Stomach (tissue), 8 donors: ENCODE measurements at regions not wholly inside any gene's neighbourhood (a gene's known extent, or its start where the extent isn't known, plus 50 kb on each side); places are given as distances from the start of the nearest gene placed in this dataset.
A peak's percentile ranks its signal among the peaks of the same experiment; 100 is the strongest.
"Not testable (repeated sequence)": the region's sequence is repeated elsewhere in the genome, so short reads cannot be mapped to it uniquely, and the experiment has no call there.

Experiments used
- DNase-seq, 2 donors: peaks; one replicate each; pipeline versions ENCODE4 v3.0.0 to v3.0.0-alpha.2; 2013 to 2019
- H3K27ac ChIP-seq, 5 donors: fragments of 200-600 bp in 4 of 5; sonication (generic) in 4 of 5; one replicate each; pipeline ENCODE4 v1.5.1; 2013 to 2019; ENCODE audit warnings: mild to moderate bottlenecking in 1 of 5, moderate library complexity in 1 of 5
- H3K27me3 ChIP-seq, 3 donors: fragments of 200-600 bp; sonication (generic); one replicate each; pipeline ENCODE4 v1.5.1; 2017 to 2019; ENCODE audit warnings: mixed run types in 1 of 3
- H3K36me3 ChIP-seq, 4 donors: fragments of 200-600 bp; sonication (generic); 1 replicate in 3 of 4; 2 replicates in 1 of 4; pipeline ENCODE4 v1.5.1; 2016 to 2019
- H3K4me1 ChIP-seq, 4 donors: fragments of 200-600 bp; sonication (generic); one replicate each; pipeline ENCODE4 v1.5.1; 2016 to 2019
- H3K4me3 ChIP-seq, 4 donors: fragments of 200-600 bp; sonication (generic) in 3 of 4; one replicate each; pipeline ENCODE4 v1.5.1; 2016 to 2019; ENCODE audit warnings: mild to moderate bottlenecking in 1 of 4
- H3K9me3 ChIP-seq, 4 donors: fragments of 200-600 bp; sonication (generic); one replicate each; pipeline ENCODE4 v1.5.1; 2016 to 2019
- CTCF ChIP-seq, 7 experiments: fragments of 450-650 bp in 4 of 7; fragments of 200-600 bp in 3 of 7; sonication (generic) in 3 of 7; IDR thresholded peaks; one replicate each; pipeline ENCODE4 v1.5.1; 2016 to 2019; ENCODE audit warnings: antibody characterized with exemption in 7 of 7, control low read depth in 2 of 7, mild to moderate bottlenecking in 1 of 7
- EP300 ChIP-seq: sonication (generic); formaldehyde crosslinking; IDR thresholded peaks from one replicate; pipeline ENCODE4 v1.6.1; 2017; ENCODE audit warnings: antibody characterized with exemption
- POLR2A ChIP-seq, 4 donors: fragments of 450-650 bp; IDR thresholded peaks; one replicate each; pipeline ENCODE4 v1.6.1; 2016; ENCODE audit warnings: antibody characterized with exemption in 4 of 4, control low read depth in 2 of 4, mild to moderate bottlenecking in 1 of 4, moderate library complexity in 1 of 4
- POLR2AphosphoS5 ChIP-seq, 3 donors: sonication (generic); formaldehyde crosslinking; IDR thresholded peaks; one replicate each; pipeline ENCODE4 v1.6.1; 2016; ENCODE audit warnings: antibody characterized with exemption in 3 of 3
- WGBS, 5 donors: extraction: QIAGEN DNeasy Blood & Tissue Kit in 3 of 5; methylation state at CpG; one replicate each; pipeline versions ENCODE4 v1.1.5 to v1.1.7; 2013 to 2018; 5-methylcytosine and 5-hydroxymethylcytosine counted together
- intact Hi-C: fragments of 100-400 bp; cut with DNase I; formaldehyde crosslinking; loops from one replicate; pipeline ENCODE4 v1.15.1; 2023; ENCODE audit warnings: low total_unique reads
- donor health status: healthy with polysubstance abuse.
- donor health status: Bipolar disorder and iron deficiency.
- donor health status: healthy.

DNA sequence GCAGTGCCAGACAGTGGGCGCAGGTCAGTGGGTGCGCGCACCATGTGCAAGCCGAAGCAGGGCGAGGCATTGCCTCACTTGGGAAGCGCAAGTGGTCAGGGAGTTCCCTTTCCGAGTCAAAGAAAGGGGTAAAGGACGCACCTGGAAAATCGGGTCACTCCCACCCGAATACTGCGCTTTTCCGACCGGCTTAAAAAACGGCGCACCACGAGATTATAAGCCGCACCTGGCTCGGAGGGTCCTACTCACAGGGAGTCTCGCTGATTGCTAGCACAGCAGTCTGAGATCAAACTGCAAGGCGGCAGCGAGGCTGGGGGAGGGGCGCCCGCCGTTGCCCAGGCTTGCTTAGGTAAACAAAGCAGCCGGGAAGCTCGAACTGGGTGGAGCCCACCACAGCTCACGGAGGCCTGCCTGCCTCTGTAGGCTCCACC, 77.9 kb downstream of the NR4A2 start:
- intact Hi-C loops, H3K27me3 ChIP-seq, H3K9me3 ChIP-seq, H3K36me3 ChIP-seq, H3K4me1 ChIP-seq: not testable (repeated sequence)
- peak overlapping the region in 2 of 5 donors; percentile 20 to 35 for H3K27ac ChIP-seq
- peak overlapping the region; percentile 11 to 35 (median 26) for H3K4me3 ChIP-seq
- DNase-seq, result peak in 1 of 2 donors; percentile 7
- 50 to 70% (median 67%) methylated on average over 21 to 27 of the region's 27 CpGs for WGBS, 5 donors

DNA sequence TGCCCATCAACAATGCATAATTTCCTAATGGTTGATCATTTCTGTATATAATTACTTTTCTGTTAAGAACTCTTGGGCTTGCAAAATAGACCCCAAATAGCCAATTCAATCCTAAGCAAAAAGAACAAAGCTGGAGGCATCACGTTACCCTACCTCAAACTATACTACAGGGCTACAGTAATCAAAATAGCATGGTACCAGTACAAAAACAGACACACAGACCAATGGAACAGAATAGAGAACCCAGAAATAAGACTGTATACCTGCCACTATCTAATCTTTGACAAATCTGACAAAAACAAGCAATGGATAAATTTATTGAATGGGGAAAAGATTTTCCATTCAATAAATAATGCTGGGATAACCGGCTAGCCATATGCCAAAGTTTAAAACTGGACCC, 78.8 kb downstream of the NR4A2 start:
- no peak overlapping the region for H3K4me3 ChIP-seq

GRCh38 chr2:156242874-156243273, 89.6 kb downstream of the NR4A2 start:
- H3K9me3 ChIP-seq, result peaks cover 0 to 1% (median 0%) of the 10 kb centered on the region in 4 donors
- H3K4me1 ChIP-seq, result no peaks in the 10 kb centered on the region
- no peak overlapping the region for H3K27ac ChIP-seq
- no peak overlapping the region for H3K4me3 ChIP-seq
- 74 to 90% (median 85%) methylated on average over 1 of the region's 1 CpG for WGBS, 5 donors
- H3K27me3 ChIP-seq, result no peaks in the 10 kb centered on the region
- no peaks in the 10 kb centered on the region for H3K36me3 ChIP-seq
- TF ChIP-seq EP300 (no peak), CTCF (IDR thresholded peaks at IDR 0.05) (no peak)
- DNase-seq, result no peak
- intact Hi-C loops, result no loop called here

More for the DNA sequence above, 78.8 kb downstream of the NR4A2 start:
- no peaks in the 10 kb centered on the region for H3K27me3 ChIP-seq
- no peaks in the 10 kb centered on the region for H3K36me3 ChIP-seq
- H3K4me1 ChIP-seq, result no peaks in the 10 kb centered on the region
- WGBS, 5 donors, result 73 to 85% (median 80%) methylated on average over 2 of the region's 2 CpGs
- intact Hi-C loops, result no loop called here
- H3K9me3 ChIP-seq, result no peaks in the 10 kb centered on the region
- no peak for DNase-seq
- TF ChIP-seq EP300 (no peak), POLR2A (IDR thresholded peaks at IDR 0.05) (no peak), POLR2AphosphoS5 (IDR thresholded peaks at IDR 0.05) (no peak), CTCF (IDR thresholded peaks at IDR 0.05) (no peak)
- no peak overlapping the region for H3K27ac ChIP-seq

GRCh38 chr2:156237558-156237957, 95.0 kb downstream of the NR4A2 start:
- Histone ChIP-seq H3K9me3 (peaks cover 0 to 23% (median 0%) of the 10 kb centered on the region in 4 donors), H3K4me1 (no peaks in the 10 kb centered on the region), H3K36me3 (no peaks in the 10 kb centered on the region), H3K4me3 (no peak overlapping the region), H3K27me3 (no peaks in the 10 kb centered on the region), H3K27ac (no peak overlapping the region)
- TF ChIP-seq POLR2A (IDR thresholded peaks at IDR 0.05) (no peak), POLR2AphosphoS5 (IDR thresholded peaks at IDR 0.05) (no peak), EP300 (no peak), CTCF (IDR thresholded peaks at IDR 0.05) (no peak)
- DNase-seq, result no peak
- WGBS, 5 donors, result 62 to 96% (median 78%) methylated on average over 2 of the region's 2 CpGs
- intact Hi-C loops, result no loop called here

DNA sequence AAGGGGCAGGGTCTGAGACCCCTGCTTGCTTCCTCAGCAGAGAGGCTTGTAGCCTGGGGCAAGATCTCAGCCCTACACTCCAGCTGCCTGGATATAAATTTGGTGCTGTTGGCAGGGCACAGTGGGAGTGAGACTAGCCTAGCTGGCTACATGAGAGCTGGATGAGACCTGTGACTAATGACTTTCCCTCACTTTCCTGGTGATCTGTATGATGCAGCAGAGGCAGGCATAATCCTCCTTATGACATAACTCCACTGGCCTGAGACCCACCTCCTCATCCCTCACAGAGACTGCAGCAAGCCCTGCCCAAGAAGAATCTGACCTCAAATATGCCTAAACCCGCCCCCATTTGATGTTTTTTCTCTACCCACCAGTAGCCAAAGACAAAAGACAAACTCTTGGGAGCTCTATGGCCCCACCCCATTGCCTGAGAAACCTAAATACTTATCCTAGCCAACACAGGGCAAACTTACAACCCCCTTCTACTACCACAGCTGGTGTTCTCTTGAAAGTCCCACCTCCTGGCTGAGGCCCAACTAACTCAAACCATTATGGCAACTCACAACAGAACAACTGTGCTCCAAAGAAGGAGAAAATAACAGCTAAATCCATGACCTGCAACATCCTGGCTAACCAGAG, 102.7 kb downstream of the NR4A2 start:
- no peaks in the 10 kb centered on the region for H3K27me3 ChIP-seq
- no peak overlapping the region for H3K27ac ChIP-seq
- whole genome bisulfite sequencing, 5 donors, result 57 to 88% (median 73%) methylated on average over 1 of the region's 1 CpG
- no peaks in the 10 kb centered on the region for H3K4me1 ChIP-seq
- TF ChIP-seq EP300, result no peak
- TF ChIP-seq CTCF (IDR thresholded peaks at IDR 0.05), result no peak
- no peak for TF ChIP-seq POLR2AphosphoS5 (IDR thresholded peaks at IDR 0.05)
- no peak for TF ChIP-seq POLR2A (IDR thresholded peaks at IDR 0.05)
- H3K9me3 ChIP-seq, result peaks cover 0 to 17% (median 4%) of the 10 kb centered on the region in 4 donors
- DNase-seq, result no peak
- no peaks in the 10 kb centered on the region for H3K36me3 ChIP-seq
- intact Hi-C loops, result no loop called here
- no peak overlapping the region for H3K4me3 ChIP-seq

DNA sequence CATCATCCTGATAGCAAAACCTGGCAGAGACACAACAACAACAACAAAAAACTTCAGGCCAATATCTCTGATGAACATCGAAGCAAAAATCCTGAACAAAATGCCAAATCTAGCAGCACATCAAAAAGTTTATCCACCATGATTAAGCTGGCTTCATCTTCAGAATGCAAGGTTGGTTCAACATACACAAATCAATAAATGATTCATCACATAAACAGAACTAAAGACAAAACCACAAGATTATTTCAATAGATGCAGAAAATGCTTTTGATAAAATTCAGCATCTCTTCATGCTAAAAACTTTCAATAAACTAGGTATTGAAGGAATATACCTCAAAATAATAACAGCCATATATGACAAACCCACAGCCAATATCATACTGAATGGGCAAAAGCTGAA, 109.2 kb downstream of the NR4A2 start:
- 77 to 97% (median 92%) methylated on average over 1 of the region's 1 CpG for WGBS, 5 donors
- intact Hi-C loops, result not testable (repeated sequence)

More for the DNA sequence above, 109.2 kb downstream of the NR4A2 start:
- H3K4me3 ChIP-seq, H3K27me3 ChIP-seq, DNase-seq, H3K36me3 ChIP-seq, H3K4me1 ChIP-seq, H3K27ac ChIP-seq: not testable (repeated sequence)
- H3K9me3 ChIP-seq, result peaks cover 0 to 36% (median 19%) of the 10 kb centered on the region in 4 donors
